Trophoblast cell (in vitro differentiated cells and primary cell): ENCODE measurements at regions not wholly inside any gene's neighbourhood (a gene's known extent, or its start where the extent isn't known, plus 50 kb on each side); places are given as distances from the start of the nearest gene placed in this dataset.
A peak's percentile ranks its signal among the peaks of the same experiment; 100 is the strongest.

Source experiments
- DNase-seq, 2 donors: peaks; one replicate each; pipeline ENCODE4 v3.0.0-alpha.2; 2016
- H2AFZ ChIP-seq: 2 replicates; pipeline ENCODE4 v1.6.1; 2013; ENCODE audit warnings: low read length, moderate library complexity, mild to moderate bottlenecking; ENCODE audit not compliant: insufficient read depth, poor library complexity
- H2AK5ac ChIP-seq: 2 replicates; pipeline ENCODE4 v1.6.1; 2013; ENCODE audit warnings: mild to moderate bottlenecking, low read length
- H2BK120ac ChIP-seq: 2 replicates; pipeline ENCODE4 v1.6.1; 2013; ENCODE audit warnings: low read length, mild to moderate bottlenecking, moderate library complexity; ENCODE audit not compliant: insufficient read depth, poor library complexity
- H2BK12ac ChIP-seq: 2 replicates; pipeline ENCODE4 v1.6.1; 2013; ENCODE audit warnings: mild to moderate bottlenecking, low read length, moderate library complexity
- H2BK5ac ChIP-seq: 2 replicates; pipeline ENCODE4 v1.6.1; 2013; ENCODE audit warnings: low read length, low read depth, moderate library complexity, mild to moderate bottlenecking; ENCODE audit not compliant: poor library complexity
- H3K14ac ChIP-seq: 2 replicates; pipeline ENCODE4 v1.6.1; 2013; ENCODE audit warnings: mild to moderate bottlenecking, low read length
- H3K18ac ChIP-seq: 2 replicates; pipeline ENCODE4 v1.6.1; 2013; ENCODE audit warnings: mild to moderate bottlenecking, low read length
- H3K23ac ChIP-seq: 2 replicates; pipeline ENCODE4 v1.6.1; 2013; ENCODE audit warnings: low read length
- H3K27ac ChIP-seq: 2 replicates; pipeline ENCODE4 v1.5.1; 2013; ENCODE audit warnings: low read depth, mild to moderate bottlenecking, inconsistent platforms, low read length, moderate library complexity
- H3K27me3 ChIP-seq: 2 replicates; pipeline ENCODE4 v1.6.1; 2013; ENCODE audit warnings: inconsistent platforms, mild to moderate bottlenecking, low read length, moderate library complexity; ENCODE audit not compliant: insufficient read depth
- H3K36me3 ChIP-seq, 2 experiments: 1 replicate in 1 of 2; 2 replicates in 1 of 2; pipeline ENCODE4 v1.6.1; 2013; ENCODE audit warnings: low read length in 2 of 2, mild to moderate bottlenecking in 2 of 2, moderate library complexity in 1 of 2; ENCODE audit not compliant: insufficient read depth in 2 of 2, control insufficient read depth in 1 of 2
- H3K4ac ChIP-seq: 2 replicates; pipeline ENCODE4 v1.6.1; 2013; ENCODE audit warnings: low read depth, mild to moderate bottlenecking, low read length, moderate library complexity
- H3K4me1 ChIP-seq, 2 experiments: 1 replicate in 1 of 2; 2 replicates in 1 of 2; pipeline ENCODE4 v1.6.1; 2013; ENCODE audit warnings: low read length in 2 of 2, mild to moderate bottlenecking in 2 of 2, moderate library complexity in 1 of 2; ENCODE audit not compliant: insufficient read depth in 2 of 2, control insufficient read depth in 1 of 2
- H3K4me2 ChIP-seq: 2 replicates; pipeline ENCODE4 v1.6.1; 2013; ENCODE audit warnings: inconsistent platforms, mild to moderate bottlenecking, low read length, moderate library complexity
- H3K4me3 ChIP-seq: 2 replicates; pipeline ENCODE4 v1.5.1; 2013; ENCODE audit warnings: mild to moderate bottlenecking, low read depth, low read length, inconsistent platforms
- H3K79me1 ChIP-seq: one replicate; pipeline ENCODE4 v1.6.1; 2013; ENCODE audit warnings: low read length
- H3K79me2 ChIP-seq: 2 replicates; pipeline ENCODE4 v1.6.1; 2013; ENCODE audit warnings: low read length, mild to moderate bottlenecking; ENCODE audit not compliant: control insufficient read depth, insufficient read depth, poor library complexity
- H3K9ac ChIP-seq: 2 replicates; pipeline ENCODE4 v1.6.1; 2013; ENCODE audit warnings: mild to moderate bottlenecking, low read length
- H3K9me3 ChIP-seq: 2 replicates; pipeline ENCODE4 v1.6.1; 2013; ENCODE audit warnings: low read depth, mild to moderate bottlenecking, control low read depth, inconsistent platforms, low read length; ENCODE audit not compliant: insufficient read depth
- H4K12ac ChIP-seq: 2 replicates; pipeline ENCODE4 v1.6.1; 2013; ENCODE audit warnings: low read depth, mild to moderate bottlenecking, low read length, moderate library complexity
- H4K8ac ChIP-seq: 2 replicates; pipeline ENCODE4 v1.6.1; 2013; ENCODE audit warnings: low read depth, mild to moderate bottlenecking, low read length, moderate library complexity
- H4K91ac ChIP-seq: one replicate; pipeline ENCODE4 v1.6.1; 2013; ENCODE audit warnings: low read depth, mild to moderate bottlenecking, low read length, moderate library complexity
- WGBS: extraction: QIAGEN DNeasy Blood & Tissue Kit; methylation state at CpG from one replicate; pipeline ENCODE4 v1.1.7; 2013; ENCODE audit warnings: missing lambda C conversion rate; ENCODE audit not compliant: insufficient read length, insufficient coverage; ENCODE audit errors: extremely low coverage; 5-methylcytosine and 5-hydroxymethylcytosine counted together

DNA sequence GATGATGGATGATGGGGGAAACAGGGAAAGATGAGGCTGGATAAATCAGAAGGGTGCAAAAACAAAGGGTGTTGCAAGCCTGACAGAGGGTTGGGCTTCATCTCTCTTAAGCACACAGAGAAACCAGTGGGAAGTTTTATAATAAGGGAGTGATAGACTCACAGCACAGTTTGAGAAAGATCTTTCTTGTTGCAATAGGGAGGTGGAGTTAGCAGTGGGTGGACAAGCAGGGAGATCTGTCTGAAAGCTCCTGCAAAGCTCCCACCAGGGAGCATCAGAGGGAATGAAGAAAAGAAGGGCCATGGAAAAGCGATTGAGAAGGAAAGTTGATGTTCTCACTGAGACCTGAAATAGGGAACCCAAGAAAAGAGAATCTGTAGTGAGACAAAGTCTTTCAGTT lies 64.9 kb downstream of the BOD1L2 start:
- H3K27me3 ChIP-seq, result no peaks in the 10 kb centered on the region
- H3K18ac ChIP-seq, result no peak overlapping the region
- H3K9ac ChIP-seq, result no peak overlapping the region
- H3K23ac ChIP-seq, result no peak overlapping the region
- H2BK5ac ChIP-seq, result peak overlapping the region; percentile 22
- H3K4me2 ChIP-seq, result no peak overlapping the region
- H2AK5ac ChIP-seq, result no peak overlapping the region
- H3K4me3 ChIP-seq, result no peak overlapping the region
- no peak overlapping the region for H4K8ac ChIP-seq
- H3K79me2 ChIP-seq, result no peaks in the 10 kb centered on the region
- no peaks in the 10 kb centered on the region for H3K9me3 ChIP-seq
- no peak overlapping the region for H3K14ac ChIP-seq
- no peak for DNase-seq
- peaks cover 15% of the 10 kb centered on the region for H3K79me1 ChIP-seq
- H3K4ac ChIP-seq, result no peak overlapping the region
- H4K12ac ChIP-seq, result no peak overlapping the region
- peak overlapping the region; percentile 79 for H2BK12ac ChIP-seq
- peak overlapping the region; percentile 85 for H3K27ac ChIP-seq
- H2AFZ ChIP-seq, result no peak overlapping the region
- no peak overlapping the region for H4K91ac ChIP-seq
- H3K36me3 ChIP-seq, result no peaks in the 10 kb centered on the region
- no peak overlapping the region for H2BK120ac ChIP-seq
- WGBS, result no CpG with 5 or more reads among the region's 1 CpG
- peaks cover 26 to 27% of the 10 kb centered on the region in 2 experiments for H3K4me1 ChIP-seq

DNA sequence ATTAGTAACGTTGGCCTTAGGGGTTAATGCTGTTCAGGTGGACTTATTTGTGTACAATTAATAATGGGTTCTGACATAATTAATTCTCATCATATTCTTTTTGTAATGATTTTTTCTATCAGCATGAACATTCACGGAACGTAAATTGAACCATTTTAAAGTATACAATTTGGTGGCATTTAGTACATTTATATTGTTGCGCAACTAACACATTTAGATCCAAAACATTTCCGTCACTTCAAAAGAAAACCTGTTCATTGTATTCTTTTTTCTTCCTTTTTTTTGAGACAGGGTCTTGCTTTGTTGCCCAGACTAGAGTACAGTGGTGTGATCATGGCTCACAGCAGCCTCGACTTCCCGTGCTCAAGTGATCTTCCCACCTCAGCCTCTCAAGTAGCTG lies 65.8 kb downstream of the BOD1L2 start:
- Histone ChIP-seq H3K9ac (no peak overlapping the region), H2AK5ac (no peak overlapping the region), H4K8ac (no peak overlapping the region), H3K27me3 (no peaks in the 10 kb centered on the region), H3K4me1 (peaks cover 22 to 23% of the 10 kb centered on the region in 2 experiments), H3K79me2 (no peaks in the 10 kb centered on the region), H4K91ac (no peak overlapping the region), H3K27ac (no peak overlapping the region), H4K12ac (no peak overlapping the region), H2BK120ac (no peak overlapping the region), H2AFZ (no peak overlapping the region), H3K18ac (no peak overlapping the region), H3K4me2 (no peak overlapping the region), H3K9me3 (no peaks in the 10 kb centered on the region), H2BK12ac (no peak overlapping the region), H2BK5ac (no peak overlapping the region), H3K4ac (no peak overlapping the region), H3K14ac (no peak overlapping the region), H3K4me3 (no peak overlapping the region), H3K23ac (no peak overlapping the region), H3K36me3 (no peaks in the 10 kb centered on the region), H3K79me1 (peaks cover 15% of the 10 kb centered on the region)
- DNase-seq, result no peak
- whole genome bisulfite sequencing, result no CpG with 5 or more reads among the region's 7 CpGs

DNA sequence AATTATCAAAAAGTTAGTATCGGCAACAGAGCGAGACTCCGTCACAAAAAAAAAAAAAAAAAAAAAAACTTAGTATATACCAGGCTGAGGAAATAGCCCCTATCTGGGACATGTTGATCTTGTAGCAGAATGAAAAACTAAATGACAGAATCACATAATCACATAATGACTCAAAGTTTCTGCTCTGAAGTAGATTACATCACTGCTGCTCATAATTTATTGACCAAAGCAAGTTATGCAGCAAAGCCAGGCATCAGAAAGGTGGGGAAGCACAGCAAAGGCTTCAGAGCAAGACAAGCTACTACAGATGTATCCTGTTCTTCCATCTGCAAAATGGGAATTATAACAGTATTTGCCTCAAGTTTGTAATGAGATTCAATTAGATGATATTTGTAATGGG lies 68.1 kb downstream of the BOD1L2 start:
- no peak overlapping the region for H4K12ac ChIP-seq
- no peaks in the 10 kb centered on the region for H3K36me3 ChIP-seq
- H2BK120ac ChIP-seq, result no peak overlapping the region
- H2AK5ac ChIP-seq, result no peak overlapping the region
- no peak for DNase-seq
- H4K8ac ChIP-seq, result no peak overlapping the region
- no peak overlapping the region for H3K18ac ChIP-seq
- no peaks in the 10 kb centered on the region for H3K27me3 ChIP-seq
- H3K4me1 ChIP-seq, result peaks cover 13 to 15% of the 10 kb centered on the region in 2 experiments
- no peak overlapping the region for H3K9ac ChIP-seq
- no peak overlapping the region for H2AFZ ChIP-seq
- H2BK12ac ChIP-seq, result no peak overlapping the region
- H3K4me2 ChIP-seq, result no peak overlapping the region
- H3K79me2 ChIP-seq, result no peaks in the 10 kb centered on the region
- no peak overlapping the region for H3K4me3 ChIP-seq
- no peak overlapping the region for H3K23ac ChIP-seq
- H3K14ac ChIP-seq, result no peak overlapping the region
- no CpG with 5 or more reads among the region's 3 CpGs for WGBS
- no peaks in the 10 kb centered on the region for H3K9me3 ChIP-seq
- no peak overlapping the region for H4K91ac ChIP-seq
- H3K27ac ChIP-seq, result no peak overlapping the region
- no peak overlapping the region for H3K4ac ChIP-seq
- H3K79me1 ChIP-seq, result peaks cover 8% of the 10 kb centered on the region
- H2BK5ac ChIP-seq, result no peak overlapping the region

DNA sequence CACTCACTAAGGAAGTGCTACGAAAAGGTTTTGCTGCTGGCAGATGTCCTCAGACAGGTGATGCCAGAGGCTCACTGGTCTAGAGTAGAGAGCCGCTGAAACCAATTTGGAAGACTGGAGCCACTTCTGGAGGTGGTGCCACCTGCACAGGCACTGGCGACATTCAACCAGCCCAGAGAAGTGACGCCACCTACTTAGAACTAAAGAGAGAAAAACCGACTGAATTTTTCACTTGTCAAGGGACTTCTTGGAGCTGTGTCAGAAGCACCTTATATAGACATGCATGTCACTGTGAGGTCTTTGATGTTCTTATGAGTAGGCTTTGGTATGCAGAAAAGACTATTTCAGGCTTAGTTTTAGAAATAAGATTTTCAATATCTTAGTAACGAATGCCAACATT lies 71.4 kb downstream of the BOD1L2 start:
- DNase-seq, result no peak
- H3K9ac ChIP-seq, result no peak overlapping the region
- H3K4ac ChIP-seq, result no peak overlapping the region
- no peaks in the 10 kb centered on the region for H3K79me1 ChIP-seq
- no peak overlapping the region for H3K18ac ChIP-seq
- no peaks in the 10 kb centered on the region for H3K36me3 ChIP-seq
- no peak overlapping the region for H3K14ac ChIP-seq
- no peaks in the 10 kb centered on the region for H3K9me3 ChIP-seq
- no peak overlapping the region for H2AK5ac ChIP-seq
- no peaks in the 10 kb centered on the region for H3K27me3 ChIP-seq
- H4K8ac ChIP-seq, result no peak overlapping the region
- H2BK120ac ChIP-seq, result no peak overlapping the region
- no peak overlapping the region for H3K23ac ChIP-seq
- H2BK5ac ChIP-seq, result no peak overlapping the region
- H3K4me2 ChIP-seq, result no peak overlapping the region
- H4K91ac ChIP-seq, result no peak overlapping the region
- H3K79me2 ChIP-seq, result no peaks in the 10 kb centered on the region
- H2AFZ ChIP-seq, result no peak overlapping the region
- H2BK12ac ChIP-seq, result no peak overlapping the region
- no peak overlapping the region for H3K4me3 ChIP-seq
- no peak overlapping the region for H3K27ac ChIP-seq
- no peak overlapping the region for H4K12ac ChIP-seq
- WGBS, result no CpG with 5 or more reads among the region's 6 CpGs
- no peaks in the 10 kb centered on the region for H3K4me1 ChIP-seq
